ENCODE measurements at regions not wholly inside any gene's neighbourhood (a gene's known extent, or its start where the extent isn't known, plus 50 kb on each side); places are given as distances from the start of the nearest gene placed in this dataset.

DNA sequence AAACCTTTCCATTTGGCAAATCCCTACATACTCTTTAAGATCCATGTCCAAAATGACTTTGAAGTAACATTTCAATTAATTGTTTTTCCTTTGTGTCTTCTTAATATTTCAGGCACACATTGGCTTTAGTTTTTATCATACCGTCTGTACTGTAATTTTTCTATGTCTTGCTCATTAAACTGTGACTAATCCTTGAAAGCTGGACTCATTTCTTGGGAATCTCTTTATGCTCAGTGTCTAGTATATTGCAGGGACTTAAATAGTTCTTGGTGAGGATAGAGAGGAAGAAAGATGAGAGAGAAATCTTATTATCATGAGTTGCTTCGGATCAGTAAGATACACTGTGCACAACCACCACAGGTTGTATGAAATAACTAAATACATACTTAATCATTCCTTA lies 448.3 kb upstream of the ST6GAL2 start:
- H4K20me1 ChIP-seq (ENCODE audit: insufficient read depth, low read length): no peaks in the 10 kb centered on the region
- no peaks in the 10 kb centered on the region for H3K4me1 ChIP-seq (ENCODE audit: insufficient read depth, low read length, poor library complexity, severe bottlenecking)
- no peak overlapping the region for H3K4me3 ChIP-seq (ENCODE audit: low read depth, low read length, poor library complexity, severe bottlenecking)
- H3K4me2 ChIP-seq (ENCODE audit: low read length): no peak overlapping the region
- intact Hi-C loops (cut with micrococcal nuclease; ENCODE audit: unreplicated experiment): no loop called here
- H3K79me2 ChIP-seq (ENCODE audit: insufficient read depth, low read depth, low read length): no peaks in the 10 kb centered on the region
- no peak for TF ChIP-seq EZH2phosphoT487 (IDR thresholded peaks at IDR 0.05; ENCODE audit: borderline replicate concordance, low read depth, low read length)
- BruUV-seq (replicated peaks): no TSS peak
- no peaks in the 10 kb centered on the region for H3K9me3 ChIP-seq (ENCODE audit: low read length)
- no peak overlapping the region for H2AFZ ChIP-seq (ENCODE audit: low read length)
- no peaks in the 10 kb centered on the region for H3K9me2 ChIP-seq (ENCODE audit: insufficient read depth, low read length)
- H3K36me3 ChIP-seq (ENCODE audit: insufficient read depth, low read length): no peaks in the 10 kb centered on the region
- POLR2A ChIA-PET: no interaction called here
- CTCF ChIA-PET (ENCODE audit: unreplicated experiment): no interaction called here
- no peak overlapping the region for H3K27ac ChIP-seq (ENCODE audit: low read depth, low read length, poor library complexity, severe bottlenecking)
- DNase-seq (ENCODE audit: low spot score): no peak

GRCh38 chr2:107336526-107336925 lies 450.6 kb upstream of the ST6GAL2 start:
- no peak overlapping the region for H3K4me3 ChIP-seq (ENCODE audit: low read depth, low read length, poor library complexity, severe bottlenecking)
- no TSS peak for BruUV-seq (replicated peaks)
- no peak overlapping the region for H3K4me2 ChIP-seq (ENCODE audit: low read length)
- H3K9me3 ChIP-seq (ENCODE audit: low read length): no peaks in the 10 kb centered on the region
- intact Hi-C loops (cut with micrococcal nuclease; ENCODE audit: unreplicated experiment): no loop called here
- no peaks in the 10 kb centered on the region for H3K79me2 ChIP-seq (ENCODE audit: insufficient read depth, low read depth, low read length)
- H2AFZ ChIP-seq (ENCODE audit: low read length): no peak overlapping the region
- POLR2A ChIA-PET: no interaction called here
- TF ChIP-seq, protein P1, sequence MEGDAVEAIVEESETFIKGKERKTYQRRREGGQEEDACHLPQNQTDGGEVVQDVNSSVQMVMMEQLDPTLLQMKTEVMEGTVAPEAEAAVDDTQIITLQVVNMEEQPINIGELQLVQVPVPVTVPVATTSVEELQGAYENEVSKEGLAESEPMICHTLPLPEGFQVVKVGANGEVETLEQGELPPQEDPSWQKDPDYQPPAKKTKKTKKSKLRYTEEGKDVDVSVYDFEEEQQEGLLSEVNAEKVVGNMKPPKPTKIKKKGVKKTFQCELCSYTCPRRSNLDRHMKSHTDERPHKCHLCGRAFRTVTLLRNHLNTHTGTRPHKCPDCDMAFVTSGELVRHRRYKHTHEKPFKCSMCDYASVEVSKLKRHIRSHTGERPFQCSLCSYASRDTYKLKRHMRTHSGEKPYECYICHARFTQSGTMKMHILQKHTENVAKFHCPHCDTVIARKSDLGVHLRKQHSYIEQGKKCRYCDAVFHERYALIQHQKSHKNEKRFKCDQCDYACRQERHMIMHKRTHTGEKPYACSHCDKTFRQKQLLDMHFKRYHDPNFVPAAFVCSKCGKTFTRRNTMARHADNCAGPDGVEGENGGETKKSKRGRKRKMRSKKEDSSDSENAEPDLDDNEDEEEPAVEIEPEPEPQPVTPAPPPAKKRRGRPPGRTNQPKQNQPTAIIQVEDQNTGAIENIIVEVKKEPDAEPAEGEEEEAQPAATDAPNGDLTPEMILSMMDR (conservative IDR thresholded peaks at IDR 0.05; ENCODE audit: low read length): no peak
- no peak for TF ChIP-seq EZH2phosphoT487 (IDR thresholded peaks at IDR 0.05; ENCODE audit: borderline replicate concordance, low read depth, low read length)
- no peaks in the 10 kb centered on the region for H3K36me3 ChIP-seq (ENCODE audit: insufficient read depth, low read length)
- no peaks in the 10 kb centered on the region for H3K4me1 ChIP-seq (ENCODE audit: insufficient read depth, low read length, poor library complexity, severe bottlenecking)
- CTCF ChIA-PET (ENCODE audit: unreplicated experiment): no interaction called here
- no peak for DNase-seq (ENCODE audit: low spot score)
- H3K9me2 ChIP-seq (ENCODE audit: insufficient read depth, low read length): no peaks in the 10 kb centered on the region
- H3K27ac ChIP-seq (ENCODE audit: low read depth, low read length, poor library complexity, severe bottlenecking): no peak overlapping the region
- H4K20me1 ChIP-seq (ENCODE audit: insufficient read depth, low read length): no peaks in the 10 kb centered on the region

- H3K9me3 ChIP-seq (ENCODE audit: low read length): no peaks in the 10 kb centered on the region
- no peak overlapping the region for H2AFZ ChIP-seq (ENCODE audit: low read length)
- H3K4me2 ChIP-seq (ENCODE audit: low read length): no peak overlapping the region
- H3K36me3 ChIP-seq (ENCODE audit: insufficient read depth, low read length): no peaks in the 10 kb centered on the region
- intact Hi-C loops (cut with micrococcal nuclease; ENCODE audit: unreplicated experiment): no loop called here
- no peaks in the 10 kb centered on the region for H3K79me2 ChIP-seq (ENCODE audit: insufficient read depth, low read depth, low read length)
- H3K4me1 ChIP-seq (ENCODE audit: insufficient read depth, low read length, poor library complexity, severe bottlenecking): no peaks in the 10 kb centered on the region
- CTCF ChIA-PET (ENCODE audit: unreplicated experiment): no interaction called here
- TF ChIP-seq EZH2phosphoT487 (IDR thresholded peaks at IDR 0.05; ENCODE audit: borderline replicate concordance, low read depth, low read length): no peak
- TF ChIP-seq, protein P1 (conservative IDR thresholded peaks at IDR 0.05; ENCODE audit: low read length): no peak
- no peaks in the 10 kb centered on the region for H3K9me2 ChIP-seq (ENCODE audit: insufficient read depth, low read length)
- H4K20me1 ChIP-seq (ENCODE audit: insufficient read depth, low read length): no peaks in the 10 kb centered on the region
- POLR2A ChIA-PET: no interaction called here
- no peak overlapping the region for H3K4me3 ChIP-seq (ENCODE audit: low read depth, low read length, poor library complexity, severe bottlenecking)
- no peak for DNase-seq (ENCODE audit: low spot score)
- H3K27ac ChIP-seq (ENCODE audit: low read depth, low read length, poor library complexity, severe bottlenecking): no peak overlapping the region
- BruUV-seq (replicated peaks): no TSS peak
Observed at GRCh38 chr2:107337209-107337898, 451.4 kb upstream of the ST6GAL2 start.
